AG04449 (cell line): ENCODE measurements at regions not wholly inside any gene's neighbourhood (a gene's known extent, or its start where the extent isn't known, plus 50 kb on each side); places are given as distances from the start of the nearest gene placed in this dataset.

Experiments used
- CTCF ChIA-PET: fragments of 350-600 bp; formaldehyde crosslinking; extraction: SDS; loops from one replicate; lab custom pipeline; 2021; ENCODE audit warnings: antibody characterized with exemption; lab: Yijun Ruan, JAX
- POLR2A ChIA-PET: fragments of 400-600, 350-600 bp; formaldehyde crosslinking; extraction: SDS; loops from one replicate; lab custom pipeline; 2020; ENCODE audit warnings: antibody characterized with exemption, inconsistent platforms; lab: Yijun Ruan, JAX
- DNase-seq: peaks from one replicate; pipeline ENCODE4 v3.0.0-alpha.2; 2010; ENCODE audit warnings: low read depth, low spot score
- H3K4me3 ChIP-seq: 2 replicates; pipeline ENCODE4 v1.5.1; 2011; ENCODE audit warnings: low read depth, mild to moderate bottlenecking, control low read depth, low read length
- TF ChIP-seq, protein P1 (sequence below): IDR thresholded peaks from one replicate; pipeline ENCODE4 v1.5.1; 2011; ENCODE audit warnings: mild to moderate bottlenecking, moderate library complexity, low read length, control low read depth, inconsistent platforms; ENCODE audit not compliant: insufficient read depth; ENCODE audit errors: missing control alignments

DNA sequence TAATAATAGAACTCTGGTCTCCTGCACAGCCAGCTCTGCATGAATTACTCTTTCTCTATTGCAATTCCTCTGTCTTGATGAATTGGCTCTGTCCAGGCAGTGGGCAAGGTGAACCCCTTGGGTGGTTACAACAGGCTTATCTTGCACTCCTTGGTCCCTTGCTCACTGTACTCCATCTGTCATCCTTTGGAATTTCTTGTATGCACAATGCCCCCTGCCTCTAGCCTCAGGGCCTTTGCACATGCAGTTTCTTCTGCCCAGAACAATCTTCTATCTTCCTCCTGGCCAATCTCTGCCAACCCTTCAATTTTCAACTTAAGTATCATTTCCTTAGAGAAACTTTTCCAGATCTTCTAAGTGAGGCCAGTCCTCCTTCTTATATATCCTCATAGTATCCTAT, 114.7 kb upstream of the NLRP1 start:
- no peak for DNase-seq
- TF ChIP-seq, protein P1, sequence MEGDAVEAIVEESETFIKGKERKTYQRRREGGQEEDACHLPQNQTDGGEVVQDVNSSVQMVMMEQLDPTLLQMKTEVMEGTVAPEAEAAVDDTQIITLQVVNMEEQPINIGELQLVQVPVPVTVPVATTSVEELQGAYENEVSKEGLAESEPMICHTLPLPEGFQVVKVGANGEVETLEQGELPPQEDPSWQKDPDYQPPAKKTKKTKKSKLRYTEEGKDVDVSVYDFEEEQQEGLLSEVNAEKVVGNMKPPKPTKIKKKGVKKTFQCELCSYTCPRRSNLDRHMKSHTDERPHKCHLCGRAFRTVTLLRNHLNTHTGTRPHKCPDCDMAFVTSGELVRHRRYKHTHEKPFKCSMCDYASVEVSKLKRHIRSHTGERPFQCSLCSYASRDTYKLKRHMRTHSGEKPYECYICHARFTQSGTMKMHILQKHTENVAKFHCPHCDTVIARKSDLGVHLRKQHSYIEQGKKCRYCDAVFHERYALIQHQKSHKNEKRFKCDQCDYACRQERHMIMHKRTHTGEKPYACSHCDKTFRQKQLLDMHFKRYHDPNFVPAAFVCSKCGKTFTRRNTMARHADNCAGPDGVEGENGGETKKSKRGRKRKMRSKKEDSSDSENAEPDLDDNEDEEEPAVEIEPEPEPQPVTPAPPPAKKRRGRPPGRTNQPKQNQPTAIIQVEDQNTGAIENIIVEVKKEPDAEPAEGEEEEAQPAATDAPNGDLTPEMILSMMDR: no peak
- no peak overlapping the region for H3K4me3 ChIP-seq
- ChIA-PET POLR2A (no interaction called here), CTCF (no interaction called here)

DNA sequence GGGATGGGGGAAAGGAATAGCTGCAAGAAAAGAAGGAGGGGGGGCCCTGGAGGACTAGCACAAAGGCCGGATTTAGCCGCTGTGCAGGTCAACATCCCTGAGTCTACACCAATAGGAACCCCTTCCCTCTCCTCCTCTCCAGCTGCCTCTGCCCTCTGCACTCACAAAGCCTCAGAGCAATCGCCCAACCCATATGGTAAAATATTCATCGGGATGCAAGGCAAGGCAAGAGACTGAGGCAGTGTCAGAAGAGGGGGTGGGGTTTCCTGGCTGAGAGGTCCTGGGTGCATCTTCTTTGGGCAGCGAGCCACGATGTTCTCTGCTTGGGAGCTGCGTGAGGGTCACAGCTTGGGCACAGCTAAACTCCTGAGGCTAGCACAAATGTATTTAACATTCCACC, 115.5 kb upstream of the NLRP1 start:
- ChIA-PET POLR2A (no interaction called here), CTCF (interaction anchor here (1.0 kb wide), 1 partner anchor 8 kb away, joined by 3 read pairs; no protein-coding TSS in a partner anchor)
- no peak overlapping the region for H3K4me3 ChIP-seq
- TF ChIP-seq, protein P1: no peak
- DNase-seq: no peak

DNA sequence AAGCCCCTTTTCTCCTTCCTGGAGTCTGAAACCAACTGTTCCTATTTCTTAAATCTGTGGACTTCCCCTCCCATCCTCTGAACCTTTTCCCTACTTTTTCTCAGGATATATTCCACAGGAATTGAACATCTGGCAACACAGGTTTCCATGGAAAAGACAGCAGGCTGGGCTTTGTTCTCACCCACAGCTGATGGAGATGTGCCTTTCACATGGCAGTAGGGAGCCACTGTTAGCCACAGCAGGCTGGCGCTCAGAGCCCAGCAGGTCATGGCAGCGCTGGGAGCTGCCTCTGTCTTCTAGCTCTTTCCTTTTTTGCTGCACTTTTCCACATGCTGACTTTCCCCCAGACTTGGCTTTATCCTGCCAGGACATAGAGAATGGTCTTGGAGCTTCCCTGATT, 116.4 kb upstream of the NLRP1 start:
- no peak for DNase-seq
- CTCF ChIA-PET: no interaction called here
- H3K4me3 ChIP-seq: no peak overlapping the region
- TF ChIP-seq, protein P1: no peak
- POLR2A ChIA-PET: no interaction called here

DNA sequence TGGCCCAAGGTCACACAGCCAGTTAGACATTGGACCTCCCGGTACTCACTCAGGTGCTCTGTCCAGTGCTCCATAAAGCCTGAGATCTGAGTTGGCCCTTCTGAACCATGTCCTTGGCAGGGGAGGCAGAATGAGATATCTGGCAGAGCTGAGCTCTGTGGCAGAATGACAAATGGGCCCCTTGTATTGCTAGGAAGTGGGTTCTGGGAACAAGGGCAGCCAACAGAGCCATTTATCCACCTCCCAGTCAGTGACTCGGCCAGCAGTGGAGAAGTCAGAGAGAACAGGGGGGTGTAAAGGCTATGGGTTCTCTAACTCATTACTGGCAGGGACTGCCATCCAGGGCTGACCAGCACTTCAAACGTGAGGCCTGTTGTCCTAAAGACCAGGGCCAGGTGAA, 117.1 kb upstream of the NLRP1 start:
- no peak for DNase-seq
- TF ChIP-seq, protein P1: no peak
- ChIA-PET CTCF (no interaction called here), POLR2A (no interaction called here)
- no peak overlapping the region for H3K4me3 ChIP-seq

DNA sequence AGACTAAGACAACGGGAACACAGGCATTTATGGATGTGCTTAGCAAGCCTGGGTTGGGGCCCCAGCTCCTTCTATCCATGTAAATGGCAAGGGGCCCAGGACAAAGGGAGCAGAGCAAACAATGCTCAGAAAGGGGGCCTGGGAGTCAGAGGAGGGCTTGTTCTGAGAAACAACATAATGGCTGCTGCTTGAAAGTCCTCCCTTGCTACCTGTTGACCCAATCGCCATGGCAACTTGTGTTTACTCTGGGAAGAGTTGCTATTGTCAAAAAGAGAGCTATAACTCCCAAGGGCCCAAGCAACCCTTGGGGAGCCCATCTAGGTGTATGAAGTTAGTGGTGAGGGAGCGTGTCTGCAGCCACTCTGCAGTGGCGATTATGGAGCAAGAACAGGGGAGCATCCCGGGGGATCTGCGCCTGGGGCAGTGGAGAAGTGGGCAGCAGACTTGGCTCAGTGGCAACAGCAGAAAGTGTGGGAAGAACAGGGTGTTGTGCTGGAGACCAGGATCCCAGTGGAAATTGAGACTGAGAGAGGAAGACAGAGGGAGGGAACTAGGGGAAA, 118.7 kb upstream of the NLRP1 start:
- no peak for DNase-seq
- TF ChIP-seq, protein P1: no peak
- ChIA-PET POLR2A (no interaction called here), CTCF (interaction anchor here (1.2 to 1.6 kb wide), 3 partner anchors 9 to 31 kb away, joined by 3 read pairs; no protein-coding TSS in a partner anchor)
- H3K4me3 ChIP-seq: no peak overlapping the region

DNA sequence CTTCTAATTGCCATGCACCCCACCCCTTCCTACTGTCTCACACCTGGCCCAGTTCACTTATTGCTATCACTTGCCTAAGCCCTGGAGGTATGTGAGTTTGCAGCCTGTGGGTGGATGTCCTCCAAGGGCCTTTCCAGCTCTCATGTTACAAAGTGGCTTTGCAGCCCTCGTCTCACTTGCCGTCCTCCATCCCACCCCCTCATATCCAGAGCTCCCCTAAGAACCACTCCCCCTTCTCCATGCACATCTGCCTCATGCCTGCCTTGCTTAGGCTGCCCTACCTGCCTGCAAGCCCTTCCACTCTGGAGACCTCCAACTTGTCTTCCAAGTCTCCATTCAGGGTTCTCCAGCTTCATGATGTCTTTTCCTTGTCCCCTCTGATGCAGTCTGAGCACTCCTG, 119.4 kb upstream of the NLRP1 start:
- no peak overlapping the region for H3K4me3 ChIP-seq
- TF ChIP-seq, protein P1: no peak

More for the DNA sequence above, 119.4 kb upstream of the NLRP1 start:
- DNase-seq: no peak
- ChIA-PET POLR2A (no interaction called here), CTCF (interaction anchor here (1.3 to 1.6 kb wide), 2 partner anchors 9 to 31 kb away, joined by 3 read pairs; no protein-coding TSS in a partner anchor)
